BE2C (cell line): ENCODE measurements at regions not wholly inside any gene's neighbourhood (a gene's known extent, or its start where the extent isn't known, plus 50 kb on each side); places are given as distances from the start of the nearest gene placed in this dataset.
"Not testable (repeated sequence)": the region's sequence is repeated elsewhere in the genome, so short reads cannot be mapped to it uniquely, and the experiment has no call there.

Experiments
- DNase-seq: peaks from one replicate; pipeline ENCODE4 v3.0.0-alpha.2; 2020
- H3K27me3 ChIP-seq: fragments of 250-450 bp; sonication (Bioruptor Pico); 2 replicates; pipeline ENCODE4 v1.5.1; 2020; ENCODE audit warnings: mild to moderate bottlenecking
- H3K36me3 ChIP-seq: fragments of 250-450 bp; sonication (Bioruptor Pico); 2 replicates; pipeline ENCODE4 v1.5.1; 2020; ENCODE audit warnings: mild to moderate bottlenecking
- H3K4me1 ChIP-seq: fragments of 250-450 bp; sonication (Bioruptor Pico); 2 replicates; pipeline ENCODE4 v1.5.1; 2020
- H3K4me3 ChIP-seq: 2 replicates; pipeline ENCODE4 v1.5.1; 2011; ENCODE audit warnings: low read depth, low read length
- H3K9me3 ChIP-seq: fragments of 250-450 bp; sonication (Bioruptor Pico); 2 replicates; pipeline ENCODE4 v1.5.1; 2020
- TF ChIP-seq, protein P1 (sequence below): IDR thresholded peaks from 2 replicates; pipeline ENCODE4 v1.5.1; 2012; ENCODE audit warnings: mild to moderate bottlenecking, low read depth, low read length

DNA sequence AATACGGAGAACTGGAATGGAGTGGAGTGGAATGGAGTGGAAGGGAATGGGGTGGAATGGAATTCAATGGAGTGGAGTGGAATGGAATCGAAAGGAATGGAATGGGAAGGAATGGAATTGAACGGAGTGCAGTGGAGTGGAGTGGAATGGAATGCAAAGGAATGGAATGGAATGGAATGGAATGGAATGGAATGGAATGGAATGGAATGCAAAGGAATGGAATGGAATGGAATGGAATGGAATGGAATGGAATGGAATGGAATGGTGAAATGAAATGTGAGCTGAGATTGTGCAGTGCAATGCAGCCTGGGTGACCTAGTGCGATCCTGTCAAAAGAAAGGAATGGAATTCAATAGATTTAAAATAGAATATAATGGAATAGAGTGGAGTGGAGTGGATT, 357.3 kb upstream of the WSB1 start:
- not testable (repeated sequence) for H3K36me3 ChIP-seq, DNase-seq, H3K4me3 ChIP-seq, H3K27me3 ChIP-seq, H3K4me1 ChIP-seq, H3K9me3 ChIP-seq

DNA sequence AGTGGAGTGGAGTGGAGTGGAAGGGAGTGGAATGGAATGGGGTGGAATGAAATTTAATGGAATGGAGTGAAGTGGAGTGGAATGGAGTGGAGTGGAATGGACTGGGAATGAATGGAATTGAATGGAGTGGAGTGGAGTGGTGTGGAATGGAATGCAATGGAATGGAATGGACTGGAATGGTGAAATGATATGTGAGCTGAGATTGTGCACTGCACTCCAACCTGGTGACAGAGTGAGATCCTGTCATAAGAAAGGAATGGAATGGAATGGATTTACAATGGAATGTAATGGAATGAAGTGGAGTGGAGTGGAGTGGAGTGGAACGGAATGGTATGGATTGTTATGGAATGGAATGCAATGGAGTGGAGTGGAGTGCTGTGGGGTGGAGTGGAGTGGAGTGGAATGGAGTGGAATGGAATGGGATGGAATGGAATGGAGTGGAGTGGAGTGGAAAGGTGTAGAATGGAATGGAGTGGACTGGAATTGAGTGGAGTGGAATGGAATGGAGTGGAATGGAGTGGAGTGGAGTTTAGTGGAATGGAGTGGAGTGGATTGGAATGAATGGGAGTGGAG, 356.1 kb upstream of the WSB1 start:
- not testable (repeated sequence) for H3K27me3 ChIP-seq, DNase-seq, H3K9me3 ChIP-seq, H3K4me1 ChIP-seq, H3K36me3 ChIP-seq, H3K4me3 ChIP-seq

DNA sequence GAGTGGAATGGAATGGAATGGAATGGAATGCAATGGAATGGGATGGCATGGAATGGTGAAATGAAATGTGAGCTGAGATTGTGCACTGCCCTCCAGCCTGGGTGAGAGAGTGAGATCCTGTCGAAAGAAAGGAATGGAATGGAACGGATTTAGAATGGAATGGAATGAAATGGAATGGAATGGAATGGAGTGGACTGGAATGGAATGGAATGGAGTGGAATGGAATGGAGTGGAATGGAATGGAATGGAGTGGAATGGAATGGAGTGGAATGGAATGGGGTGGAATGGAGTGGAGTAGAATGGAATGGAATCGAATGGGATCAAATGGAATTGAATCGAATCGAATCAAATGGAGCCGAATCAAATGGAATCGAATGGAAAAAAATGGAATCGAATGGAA, 354.2 kb upstream of the WSB1 start:
- not testable (repeated sequence) for H3K27me3 ChIP-seq, H3K4me1 ChIP-seq, H3K36me3 ChIP-seq, H3K4me3 ChIP-seq, DNase-seq, H3K9me3 ChIP-seq

- not testable (repeated sequence) for DNase-seq, H3K9me3 ChIP-seq, H3K27me3 ChIP-seq, H3K4me1 ChIP-seq, H3K4me3 ChIP-seq, H3K36me3 ChIP-seq
Measured at GRCh38 chr17:26940587-26940986, 353.3 kb upstream of the WSB1 start.

DNA sequence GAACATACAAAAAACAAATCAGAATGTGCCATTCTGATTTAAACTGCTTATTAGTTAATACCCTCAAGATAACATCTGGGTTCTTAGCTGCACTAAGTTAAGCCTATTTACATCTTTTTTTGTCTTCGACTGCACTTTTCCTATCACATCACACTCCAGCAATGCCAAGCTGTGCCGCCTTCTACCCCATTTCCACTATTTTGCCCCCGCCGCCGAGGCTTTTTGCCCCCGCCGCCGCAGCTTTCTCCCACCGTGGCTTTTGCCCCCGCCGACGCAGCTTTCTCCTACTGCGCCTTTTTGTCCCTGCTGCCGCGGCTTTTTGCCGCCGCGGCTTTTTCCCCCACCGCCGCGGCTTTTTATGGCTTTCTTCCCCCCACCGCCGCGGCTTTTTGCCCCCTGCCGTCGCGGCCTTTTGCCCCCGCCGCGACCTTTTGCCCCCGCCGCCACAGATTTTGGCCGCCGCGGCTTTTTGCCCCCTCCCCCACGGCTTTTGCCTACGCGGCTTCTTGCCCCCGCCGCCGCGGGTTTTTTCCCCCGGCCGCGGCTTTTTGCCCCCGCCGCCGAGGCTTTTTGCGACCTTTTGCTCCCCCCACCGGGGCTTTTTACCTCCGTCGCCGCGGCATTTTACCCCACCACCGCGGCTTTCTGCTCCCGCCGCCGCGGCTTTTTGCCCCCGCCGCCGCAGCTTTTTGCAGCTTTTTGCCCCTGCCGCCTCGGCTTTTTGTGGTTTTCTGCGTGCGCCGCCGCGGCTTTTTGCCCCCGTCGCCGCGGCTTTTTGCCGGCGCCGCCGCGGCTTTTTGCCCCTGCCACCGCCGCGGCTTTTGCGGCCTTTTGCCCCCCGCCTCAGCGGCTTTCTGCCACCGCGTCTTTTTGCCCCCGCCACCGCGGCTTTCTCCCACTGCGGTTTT, 331.4 kb upstream of the WSB1 start:
- DNase-seq = no peak
- H3K27me3 ChIP-seq = no peaks in the 10 kb centered on the region
- TF ChIP-seq, protein P1, sequence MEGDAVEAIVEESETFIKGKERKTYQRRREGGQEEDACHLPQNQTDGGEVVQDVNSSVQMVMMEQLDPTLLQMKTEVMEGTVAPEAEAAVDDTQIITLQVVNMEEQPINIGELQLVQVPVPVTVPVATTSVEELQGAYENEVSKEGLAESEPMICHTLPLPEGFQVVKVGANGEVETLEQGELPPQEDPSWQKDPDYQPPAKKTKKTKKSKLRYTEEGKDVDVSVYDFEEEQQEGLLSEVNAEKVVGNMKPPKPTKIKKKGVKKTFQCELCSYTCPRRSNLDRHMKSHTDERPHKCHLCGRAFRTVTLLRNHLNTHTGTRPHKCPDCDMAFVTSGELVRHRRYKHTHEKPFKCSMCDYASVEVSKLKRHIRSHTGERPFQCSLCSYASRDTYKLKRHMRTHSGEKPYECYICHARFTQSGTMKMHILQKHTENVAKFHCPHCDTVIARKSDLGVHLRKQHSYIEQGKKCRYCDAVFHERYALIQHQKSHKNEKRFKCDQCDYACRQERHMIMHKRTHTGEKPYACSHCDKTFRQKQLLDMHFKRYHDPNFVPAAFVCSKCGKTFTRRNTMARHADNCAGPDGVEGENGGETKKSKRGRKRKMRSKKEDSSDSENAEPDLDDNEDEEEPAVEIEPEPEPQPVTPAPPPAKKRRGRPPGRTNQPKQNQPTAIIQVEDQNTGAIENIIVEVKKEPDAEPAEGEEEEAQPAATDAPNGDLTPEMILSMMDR = no peak
- H3K9me3 ChIP-seq = no peaks in the 10 kb centered on the region
- H3K4me1 ChIP-seq = no peaks in the 10 kb centered on the region
- no peaks in the 10 kb centered on the region for H3K36me3 ChIP-seq
- H3K4me3 ChIP-seq = no peak overlapping the region

DNA sequence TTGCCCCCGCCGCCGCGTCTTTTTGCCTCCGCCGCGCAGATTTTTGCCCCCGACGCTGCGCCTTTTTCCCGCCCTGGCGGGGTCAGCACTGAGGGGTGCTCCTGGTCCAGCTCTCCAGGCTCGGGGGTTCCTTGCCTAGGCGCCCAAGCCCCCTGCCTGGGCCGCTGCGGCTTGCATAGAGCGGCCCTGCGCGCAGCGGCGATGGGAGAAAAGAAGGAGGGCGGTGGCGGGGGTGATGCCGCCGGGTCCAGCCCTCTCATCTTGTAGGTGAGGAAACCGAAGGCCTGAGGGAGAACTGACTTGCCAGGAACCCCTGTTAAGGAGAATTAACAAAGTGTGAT, 330.8 kb upstream of the WSB1 start:
- H3K4me1 ChIP-seq = no peaks in the 10 kb centered on the region
- H3K27me3 ChIP-seq = no peaks in the 10 kb centered on the region
- H3K4me3 ChIP-seq = no peak overlapping the region
- no peaks in the 10 kb centered on the region for H3K36me3 ChIP-seq
- DNase-seq = no peak
- TF ChIP-seq, protein P1 = no peak
- no peaks in the 10 kb centered on the region for H3K9me3 ChIP-seq

GRCh38 chr17:26965898-26966624, 327.9 kb upstream of the WSB1 start:
- H3K4me3 ChIP-seq, DNase-seq, H3K36me3 ChIP-seq, H3K27me3 ChIP-seq, H3K9me3 ChIP-seq, H3K4me1 ChIP-seq: not testable (repeated sequence)

GRCh38 chr17:26966625-26967179, 327.2 kb upstream of the WSB1 start:
- not testable (repeated sequence) for H3K4me3 ChIP-seq, H3K9me3 ChIP-seq, H3K27me3 ChIP-seq, H3K36me3 ChIP-seq, DNase-seq, H3K4me1 ChIP-seq

- H3K4me3 ChIP-seq, H3K27me3 ChIP-seq, H3K4me1 ChIP-seq, H3K9me3 ChIP-seq, DNase-seq, H3K36me3 ChIP-seq: not testable (repeated sequence)
Measured at GRCh38 chr17:26981845-26982425, 312.0 kb upstream of the WSB1 start.

- H3K4me3 ChIP-seq, H3K9me3 ChIP-seq: not testable (repeated sequence)
Measured at GRCh38 chr17:26982563-26982962, 311.4 kb upstream of the WSB1 start.

GRCh38 chr17:26987851-26988250, 306.1 kb upstream of the WSB1 start:
- DNase-seq, H3K27me3 ChIP-seq, H3K36me3 ChIP-seq, H3K4me1 ChIP-seq, H3K9me3 ChIP-seq, H3K4me3 ChIP-seq: not testable (repeated sequence)

More at GRCh38 chr17:26982563-26982962, 311.4 kb upstream of the WSB1 start:
- H3K27me3 ChIP-seq, H3K36me3 ChIP-seq, H3K4me1 ChIP-seq, DNase-seq: not testable (repeated sequence)

DNA sequence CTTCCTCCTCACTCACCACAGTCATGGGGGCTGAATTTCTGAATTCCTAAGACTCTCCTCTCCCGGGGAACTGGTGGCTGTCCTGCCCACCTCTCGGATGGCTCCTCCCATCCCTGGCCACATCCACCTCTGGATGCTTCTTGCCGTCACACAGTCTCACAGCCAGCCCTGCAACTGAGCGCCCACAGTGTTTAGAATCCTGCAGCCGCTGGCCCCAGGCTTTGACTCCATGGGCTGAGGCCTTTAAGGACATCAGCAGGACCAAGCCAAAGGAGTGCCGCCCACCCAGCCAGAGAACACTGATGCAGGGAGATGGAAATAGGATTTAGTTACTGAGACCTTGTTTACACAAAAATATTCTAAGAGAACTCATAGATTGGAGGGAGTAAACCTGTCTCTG, 299.3 kb upstream of the WSB1 start:
- DNase-seq, H3K9me3 ChIP-seq: not testable (repeated sequence)

More for the DNA sequence above, 299.3 kb upstream of the WSB1 start:
- H3K36me3 ChIP-seq, H3K27me3 ChIP-seq, H3K4me1 ChIP-seq, H3K4me3 ChIP-seq: not testable (repeated sequence)
